Osteoblast (primary cell): ENCODE measurements at regions not wholly inside any gene's neighbourhood (a gene's known extent, or its start where the extent isn't known, plus 50 kb on each side); places are given as distances from the start of the nearest gene placed in this dataset.
"Not testable (repeated sequence)": the region's sequence is repeated elsewhere in the genome, so short reads cannot be mapped to it uniquely, and the experiment has no call there.

Experiments used
- DNase-seq: peaks from one replicate; pipeline ENCODE4 v3.0.0; 2011; ENCODE audit warnings: low spot score, mixed read lengths; ENCODE audit not compliant: insufficient read length; ENCODE audit errors: missing footprints
- H2AFZ ChIP-seq: 2 replicates; pipeline ENCODE4 v1.6.0; 2011; ENCODE audit warnings: mild to moderate bottlenecking, low read length
- H3K27ac ChIP-seq: 2 replicates; pipeline ENCODE4 v1.5.1; 2011; ENCODE audit warnings: mild to moderate bottlenecking, low read depth, low read length, moderate library complexity
- H3K27me3 ChIP-seq: 2 replicates; pipeline ENCODE4 v1.6.0; 2012; ENCODE audit warnings: mild to moderate bottlenecking, control low read depth, inconsistent platforms, low read length, moderate library complexity; ENCODE audit not compliant: insufficient read depth
- H3K36me3 ChIP-seq: 2 replicates; pipeline ENCODE4 v1.5.1; 2011; ENCODE audit warnings: mild to moderate bottlenecking, low read length, control low read depth, moderate library complexity; ENCODE audit not compliant: insufficient read depth
- H3K4me1 ChIP-seq: 2 replicates; pipeline ENCODE4 v1.5.1; 2011; ENCODE audit warnings: mild to moderate bottlenecking, low read length, control low read depth, moderate library complexity; ENCODE audit not compliant: insufficient read depth
- H3K4me2 ChIP-seq: 2 replicates; pipeline ENCODE4 v1.6.0; 2011; ENCODE audit warnings: mild to moderate bottlenecking, low read length; ENCODE audit not compliant: insufficient read depth
- H3K4me3 ChIP-seq: fragments of 200-600 bp; sonication (generic); 3 replicates; pipeline ENCODE4 v1.5.1; 2012; ENCODE audit warnings: mild to moderate bottlenecking, low read length, inconsistent platforms; ENCODE audit not compliant: insufficient read depth
- H3K79me2 ChIP-seq: 2 replicates; pipeline ENCODE4 v1.6.0; 2012; ENCODE audit warnings: mild to moderate bottlenecking, low read length, control low read depth, inconsistent platforms; ENCODE audit not compliant: insufficient read depth
- H3K9me3 ChIP-seq: 2 replicates; pipeline ENCODE4 v1.5.1; 2011; ENCODE audit warnings: low read depth, low read length, control low read depth
- H4K20me1 ChIP-seq: 2 replicates; pipeline ENCODE4 v1.6.0; 2012; ENCODE audit warnings: mild to moderate bottlenecking, low read length, control low read depth; ENCODE audit not compliant: insufficient read depth
- CTCF ChIP-seq: IDR thresholded peaks from 2 replicates; pipeline ENCODE4 v1.5.1; 2011; ENCODE audit warnings: mild to moderate bottlenecking, low read depth, low read length, moderate library complexity; ENCODE audit errors: extremely low read depth

DNA sequence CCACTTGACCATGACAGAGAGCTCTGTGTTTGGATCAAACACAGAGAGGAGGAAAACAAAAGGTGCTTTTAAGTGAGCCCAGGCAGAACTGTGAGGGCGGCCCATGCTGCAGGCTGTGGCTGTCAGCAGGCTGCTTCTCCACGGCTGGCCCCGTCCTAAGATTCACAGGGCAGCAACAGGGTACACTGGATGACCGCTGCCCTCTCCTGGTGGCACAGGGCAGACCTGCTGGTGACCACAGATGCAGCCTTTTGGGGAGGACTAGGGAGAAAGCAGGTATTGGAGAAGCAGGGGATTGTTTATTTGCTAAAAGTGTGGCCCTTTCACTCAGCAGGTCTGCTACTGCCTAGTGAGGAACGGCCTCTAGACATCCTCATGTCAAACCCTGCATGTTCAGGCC lies 183.7 kb downstream of the ADRA2C start:
- not testable (repeated sequence) for H4K20me1 ChIP-seq, H3K9me3 ChIP-seq, H3K4me2 ChIP-seq, H3K27me3 ChIP-seq, H3K27ac ChIP-seq, H2AFZ ChIP-seq, H3K36me3 ChIP-seq, H3K4me3 ChIP-seq, H3K79me2 ChIP-seq
- peaks cover 16% of the 10 kb centered on the region for H3K4me1 ChIP-seq
- peak; percentile 37 for DNase-seq
- TF ChIP-seq CTCF, result peak; percentile 47

DNA sequence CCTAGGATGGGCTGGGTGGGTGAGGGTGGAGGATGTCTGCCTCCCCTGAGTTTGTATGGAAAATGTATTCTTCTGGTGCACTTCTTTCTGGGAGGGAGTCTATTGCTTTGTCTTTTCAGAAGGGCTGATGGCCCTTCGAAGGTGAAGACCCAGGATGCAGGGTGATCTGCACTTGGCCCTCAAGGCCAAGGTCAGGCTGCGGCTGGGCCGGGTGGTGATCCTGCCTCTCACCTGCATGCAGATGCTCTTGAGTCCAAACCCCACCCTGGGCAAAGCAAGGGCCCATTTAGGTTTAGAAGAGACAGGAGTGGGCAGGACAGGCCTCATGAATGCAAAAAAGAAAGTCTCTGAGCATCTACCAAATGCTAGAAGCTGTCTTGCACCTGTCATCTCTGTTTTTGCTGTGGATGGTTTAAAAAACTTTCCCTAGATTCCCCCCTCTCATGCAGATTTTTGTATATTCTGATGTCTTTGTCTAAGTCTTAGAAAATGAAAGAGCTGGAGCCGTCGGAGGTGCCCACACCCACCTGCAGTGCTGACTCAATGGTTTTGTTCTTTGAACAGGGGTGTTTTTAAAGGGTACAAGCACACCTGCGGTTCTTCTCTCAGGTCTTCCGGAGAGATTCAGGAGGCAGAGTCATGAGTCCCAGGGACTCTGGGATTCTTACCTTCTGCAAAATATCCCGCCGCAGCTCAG lies 186.4 kb downstream of the ADRA2C start:
- H3K4me2 ChIP-seq, H2AFZ ChIP-seq, H3K36me3 ChIP-seq, H3K27me3 ChIP-seq, H3K79me2 ChIP-seq, H3K27ac ChIP-seq, DNase-seq, H3K4me3 ChIP-seq, H3K9me3 ChIP-seq, H4K20me1 ChIP-seq: not testable (repeated sequence)
- H3K4me1 ChIP-seq, result peaks cover 16% of the 10 kb centered on the region

GRCh38 chr4:3953140-3953489 lies 186.9 kb downstream of the ADRA2C start:
- H3K4me3 ChIP-seq, result not testable (repeated sequence)

DNA sequence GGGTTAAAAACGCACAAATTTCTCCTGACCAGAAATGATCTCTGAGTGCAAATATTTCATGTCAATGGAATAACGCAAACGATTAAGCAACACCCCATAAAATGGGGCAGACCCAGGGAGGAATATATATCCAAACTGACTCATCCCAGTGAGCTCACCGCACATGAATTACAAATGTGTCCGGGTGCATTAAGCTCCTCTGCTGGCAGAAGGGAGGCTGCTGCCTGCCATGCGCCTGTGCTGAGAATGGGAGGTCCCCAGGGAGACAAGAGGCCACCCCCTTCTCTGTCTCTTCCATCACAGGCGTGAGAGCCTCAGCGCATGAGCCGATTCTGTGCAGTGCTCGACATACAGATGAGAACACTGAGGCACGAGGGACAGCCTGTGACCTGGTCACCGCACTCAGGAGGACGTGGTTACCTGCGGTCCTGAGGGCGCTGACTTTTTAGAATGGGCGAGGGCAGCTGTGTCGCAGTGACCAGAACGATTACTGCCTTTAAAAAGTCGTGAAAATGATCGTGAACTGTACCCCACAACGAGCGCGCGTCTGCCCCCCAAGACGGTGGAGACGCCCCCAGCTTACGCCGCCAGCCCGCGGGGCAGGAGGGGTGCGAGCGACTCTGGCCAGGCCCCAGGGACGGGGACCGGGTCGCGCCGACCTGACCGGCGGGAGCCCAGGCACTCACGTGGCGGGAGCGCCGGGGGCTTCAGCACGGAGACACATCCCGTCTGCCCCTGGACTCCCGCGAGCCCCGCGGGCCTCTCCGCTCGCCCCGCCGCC lies 188.5 kb downstream of the ADRA2C start:
- Histone ChIP-seq H2AFZ (peak overlapping the region; percentile 44), H3K4me3 (peak overlapping the region; percentile 80), H3K27ac (peak overlapping the region; percentile 95), H3K4me2 (peak overlapping the region; percentile 91), H3K4me1 (peaks cover 16% of the 10 kb centered on the region)
- H3K36me3 ChIP-seq, H3K27me3 ChIP-seq, H3K9me3 ChIP-seq, H3K79me2 ChIP-seq, H4K20me1 ChIP-seq: not testable (repeated sequence)
- DNase-seq, result peak; percentile 77

More at GRCh38 chr4:3953140-3953489, 186.9 kb downstream of the ADRA2C start:
- H3K4me2 ChIP-seq, H3K27me3 ChIP-seq, H2AFZ ChIP-seq, H3K79me2 ChIP-seq, H3K36me3 ChIP-seq, H4K20me1 ChIP-seq, H3K9me3 ChIP-seq: not testable (repeated sequence)
- Histone ChIP-seq H3K4me1 (peaks cover 16% of the 10 kb centered on the region), H3K27ac (peak overlapping the region; percentile 89)
- DNase-seq, result peak; percentile 59

DNA sequence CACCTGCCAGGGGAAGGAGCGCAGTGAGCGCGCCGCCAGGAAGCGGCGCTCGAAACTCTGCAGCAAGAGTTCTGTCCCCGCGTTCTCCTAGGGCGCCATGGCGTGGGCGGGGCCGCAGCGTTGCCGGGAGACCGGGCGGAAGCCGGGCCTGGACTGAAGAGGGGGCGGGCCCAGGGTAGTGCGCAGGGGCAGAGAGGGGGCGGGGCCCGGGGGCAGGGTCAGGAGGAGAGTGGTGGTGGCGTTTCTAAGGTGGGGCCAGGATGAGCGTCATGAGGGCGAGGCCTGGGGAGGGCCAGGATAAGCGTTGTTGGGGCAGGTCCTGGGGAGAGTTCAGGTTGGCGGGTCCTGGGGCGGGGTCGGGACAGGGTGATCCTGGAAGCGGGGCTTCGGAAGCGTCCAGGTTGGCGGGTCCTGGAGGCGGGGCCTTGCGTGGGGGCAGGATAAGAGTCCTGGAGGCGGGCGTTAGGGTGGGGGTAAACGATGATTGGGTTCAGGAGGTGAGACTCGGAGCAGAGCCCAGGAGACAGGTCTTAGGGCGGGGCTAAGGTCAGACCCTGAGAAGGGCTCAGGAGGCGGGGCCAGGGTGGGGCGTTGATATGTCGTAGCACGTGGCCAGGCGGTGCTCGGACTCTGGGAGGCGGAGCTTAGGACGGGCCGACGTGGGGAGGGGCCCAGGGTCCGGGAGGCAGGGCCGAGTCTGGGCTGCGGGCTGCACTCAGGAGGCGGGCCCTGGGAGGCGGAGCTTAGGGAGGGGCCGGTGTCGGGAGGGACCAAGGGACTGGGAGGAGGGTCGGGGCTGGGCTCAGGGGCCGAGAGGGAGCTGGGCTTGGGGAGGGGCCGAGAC lies 189.4 kb downstream of the ADRA2C start:
- H3K79me2 ChIP-seq, result not testable (repeated sequence)

DNA sequence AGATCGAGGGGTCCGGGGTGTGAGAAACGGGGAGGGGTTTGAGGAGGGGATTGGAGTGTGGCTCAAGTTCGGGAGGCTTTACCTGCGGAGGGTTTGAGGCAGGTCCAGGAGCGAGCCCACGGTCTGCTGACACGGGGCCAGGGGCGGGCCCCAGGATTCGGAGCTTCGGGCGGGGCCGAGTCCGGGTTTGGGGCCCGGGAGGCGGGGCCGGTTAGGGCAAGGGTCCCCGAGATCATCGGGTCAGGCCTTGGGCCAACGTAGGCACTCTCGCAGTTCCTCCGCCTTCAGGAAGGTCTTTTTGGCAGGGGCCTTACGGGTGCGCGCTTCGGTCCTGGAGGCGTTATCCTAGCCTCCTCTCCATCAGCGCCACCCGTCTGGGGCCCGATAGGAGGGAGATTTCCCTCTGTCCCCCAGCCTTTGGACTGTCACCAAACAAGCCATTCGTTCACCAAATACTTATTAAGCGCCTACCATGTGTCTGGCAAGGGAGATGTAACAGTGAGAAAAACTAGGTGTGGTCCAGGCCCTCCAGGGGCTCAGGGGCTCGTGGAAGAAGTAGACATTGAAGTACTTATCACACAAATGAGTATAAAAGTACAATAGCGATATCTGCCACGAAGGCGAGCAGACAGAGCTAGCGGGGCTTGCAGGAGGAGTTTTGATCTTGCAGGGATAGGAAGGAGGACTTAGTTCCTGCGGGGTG lies 190.1 kb downstream of the ADRA2C start:
- peak overlapping the region; percentile 62 for H2AFZ ChIP-seq

More for the DNA sequence above, 189.4 kb downstream of the ADRA2C start:
- Histone ChIP-seq H2AFZ (peak overlapping the region; percentile 62), H3K4me1 (peaks cover 16% of the 10 kb centered on the region), H3K4me2 (peak overlapping the region; percentile 91), H3K4me3 (peak overlapping the region; percentile 80), H3K27ac (peak overlapping the region; percentile 95)
- not testable (repeated sequence) for H3K36me3 ChIP-seq, H3K27me3 ChIP-seq, H3K9me3 ChIP-seq, H4K20me1 ChIP-seq
- peak; percentile 93 for DNase-seq

GRCh38 chr4:3961091-3961672 lies 195.0 kb downstream of the ADRA2C start:
- H3K79me2 ChIP-seq, H3K4me2 ChIP-seq, H3K9me3 ChIP-seq, H3K27me3 ChIP-seq, H4K20me1 ChIP-seq, H2AFZ ChIP-seq, DNase-seq, H3K4me1 ChIP-seq, H3K4me3 ChIP-seq, H3K36me3 ChIP-seq, H3K27ac ChIP-seq: not testable (repeated sequence)

More for the DNA sequence above, 190.1 kb downstream of the ADRA2C start:
- H3K27me3 ChIP-seq, H3K36me3 ChIP-seq, H4K20me1 ChIP-seq, DNase-seq, H3K27ac ChIP-seq, H3K9me3 ChIP-seq, H3K79me2 ChIP-seq: not testable (repeated sequence)
- peak overlapping the region; percentile 68 for H3K4me2 ChIP-seq
- peaks cover 16% of the 10 kb centered on the region for H3K4me1 ChIP-seq
- peak overlapping the region; percentile 80 for H3K4me3 ChIP-seq
